ENCODE measurements at regions not wholly inside any gene's neighbourhood (a gene's known extent, or its start where the extent isn't known, plus 50 kb on each side); places are given as distances from the start of the nearest gene placed in this dataset.

DNA sequence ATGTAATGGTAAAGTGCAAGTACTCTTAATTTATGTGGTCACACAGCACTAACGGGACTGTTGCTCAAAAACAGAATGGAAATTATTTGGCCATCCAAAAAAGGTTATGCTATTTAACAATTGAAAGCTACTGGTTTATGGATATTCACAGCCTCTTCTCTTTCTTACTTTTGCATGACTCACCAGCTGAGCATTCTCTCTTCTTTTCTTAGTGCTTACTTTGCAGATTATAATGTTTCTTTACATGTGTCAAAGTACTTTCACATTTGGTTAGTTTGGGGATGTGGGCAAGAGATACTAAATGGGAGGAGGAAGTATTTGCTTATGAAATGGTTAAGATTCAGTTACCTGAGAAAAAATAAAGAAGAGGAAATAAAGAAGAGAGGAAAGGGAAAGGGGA is 610.5 kb downstream of the HTR1B start:
- TF ChIP-seq, protein P1, sequence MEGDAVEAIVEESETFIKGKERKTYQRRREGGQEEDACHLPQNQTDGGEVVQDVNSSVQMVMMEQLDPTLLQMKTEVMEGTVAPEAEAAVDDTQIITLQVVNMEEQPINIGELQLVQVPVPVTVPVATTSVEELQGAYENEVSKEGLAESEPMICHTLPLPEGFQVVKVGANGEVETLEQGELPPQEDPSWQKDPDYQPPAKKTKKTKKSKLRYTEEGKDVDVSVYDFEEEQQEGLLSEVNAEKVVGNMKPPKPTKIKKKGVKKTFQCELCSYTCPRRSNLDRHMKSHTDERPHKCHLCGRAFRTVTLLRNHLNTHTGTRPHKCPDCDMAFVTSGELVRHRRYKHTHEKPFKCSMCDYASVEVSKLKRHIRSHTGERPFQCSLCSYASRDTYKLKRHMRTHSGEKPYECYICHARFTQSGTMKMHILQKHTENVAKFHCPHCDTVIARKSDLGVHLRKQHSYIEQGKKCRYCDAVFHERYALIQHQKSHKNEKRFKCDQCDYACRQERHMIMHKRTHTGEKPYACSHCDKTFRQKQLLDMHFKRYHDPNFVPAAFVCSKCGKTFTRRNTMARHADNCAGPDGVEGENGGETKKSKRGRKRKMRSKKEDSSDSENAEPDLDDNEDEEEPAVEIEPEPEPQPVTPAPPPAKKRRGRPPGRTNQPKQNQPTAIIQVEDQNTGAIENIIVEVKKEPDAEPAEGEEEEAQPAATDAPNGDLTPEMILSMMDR (IDR thresholded peaks at IDR 0.05; ENCODE audit: insufficient read depth, low read length), result no peak
- TF ChIP-seq POLR2AphosphoS5 (IDR thresholded peaks at IDR 0.05; ENCODE audit: low read depth), result no peak

All from HL-60 (cell line).